ENCODE measurements at regions not wholly inside any gene's neighbourhood (a gene's known extent, or its start where the extent isn't known, plus 50 kb on each side); places are given as distances from the start of the nearest gene placed in this dataset.

- Histone ChIP-seq H3K27ac (ENCODE audit: insufficient read depth, low read length) (no peak overlapping the region), H3K27me3 (ENCODE audit: control insufficient read depth, insufficient read depth, low read length) (no peaks in the 10 kb centered on the region), H3K4me1 (ENCODE audit: control insufficient read depth, extremely low read depth, insufficient read depth, low read length) (peaks cover 3% of the 10 kb centered on the region), H3K9ac (ENCODE audit: insufficient read depth, low read length) (no peak overlapping the region), H3K36me3 (ENCODE audit: control insufficient read depth, insufficient read depth, low read length) (no peaks in the 10 kb centered on the region), H3K4me2 (ENCODE audit: extremely low read depth, insufficient read depth, low read length) (no peak overlapping the region), H3K9me3 (ENCODE audit: control insufficient read depth, insufficient read depth, low read depth, low read length) (no peaks in the 10 kb centered on the region), H2AFZ (ENCODE audit: low read length) (no peak overlapping the region), H4K20me1 (ENCODE audit: control insufficient read depth, extremely low read depth, insufficient read depth, low read length) (no peaks in the 10 kb centered on the region), H3K79me2 (ENCODE audit: control insufficient read depth, insufficient read depth, low read length) (no peaks in the 10 kb centered on the region), H3K4me3 (replicated peaks in 1 of 4; ENCODE audit: control extremely low read depth in 1 of 4, insufficient read depth in 1 of 4, low read depth in 3 of 4, low read length in 4 of 4) (no peak overlapping the region)
- TF ChIP-seq CTCF (conservative IDR thresholded peaks at IDR 0.05 in 1 of 2, IDR thresholded peaks at IDR 0.05 in 1 of 2; ENCODE audit: low read depth in 1 of 2, low read length in 2 of 2) (no peak), EZH2 (IDR thresholded peaks at IDR 0.05; ENCODE audit: low read length, missing control alignments) (no peak)
- no peak for DNase-seq (ENCODE audit: low read depth in 2 of 2)
Observed at GRCh38 chr18:11247381-11247970, 98.1 kb upstream of the PIEZO2 start.

DNA sequence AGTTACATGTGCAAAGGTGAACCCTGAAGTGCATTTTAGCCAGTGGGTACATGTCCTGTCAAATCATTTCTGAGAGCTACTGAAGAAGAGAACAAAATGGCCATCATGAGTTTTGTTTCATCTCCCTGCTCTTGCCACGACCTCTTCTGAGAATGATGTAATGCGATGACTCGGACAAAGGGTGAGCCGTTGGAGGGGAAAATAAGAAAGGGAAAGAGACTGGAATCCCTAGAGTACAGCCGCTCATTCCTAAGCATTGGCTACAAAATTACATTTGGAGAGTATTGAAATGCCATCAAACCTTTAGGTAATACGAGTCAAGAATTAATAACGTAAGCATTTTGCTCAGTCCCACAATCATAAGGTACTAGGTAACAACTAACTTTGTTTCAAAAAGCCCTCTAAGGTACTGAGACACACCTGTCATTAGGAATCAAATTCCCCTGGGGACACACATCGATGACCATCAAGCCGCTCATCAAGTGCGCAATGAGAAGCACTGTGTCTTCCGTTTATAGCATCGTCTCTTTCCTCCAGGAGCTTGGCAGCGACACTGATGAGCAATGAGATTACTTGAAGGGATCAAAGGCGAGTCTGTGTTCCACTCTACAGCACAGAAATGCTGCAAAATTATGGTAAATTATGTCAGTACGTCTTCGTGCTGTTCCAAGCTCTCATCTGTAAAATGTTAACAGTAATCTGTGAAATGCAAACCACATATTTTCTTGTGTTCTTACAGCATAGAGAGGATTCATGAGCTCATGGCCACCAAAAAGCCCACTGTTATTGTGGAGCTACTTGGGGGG lies 97.3 kb upstream of the PIEZO2 start:
- TF ChIP-seq EZH2 (IDR thresholded peaks at IDR 0.05; ENCODE audit: low read length, missing control alignments) = no peak
- no peak for TF ChIP-seq CTCF (conservative IDR thresholded peaks at IDR 0.05 in 1 of 2, IDR thresholded peaks at IDR 0.05 in 1 of 2; ENCODE audit: low read depth in 1 of 2, low read length in 2 of 2)
- Histone ChIP-seq H3K9me3 (ENCODE audit: control insufficient read depth, insufficient read depth, low read depth, low read length) (no peaks in the 10 kb centered on the region), H4K20me1 (ENCODE audit: control insufficient read depth, extremely low read depth, insufficient read depth, low read length) (no peaks in the 10 kb centered on the region), H2AFZ (ENCODE audit: low read length) (no peak overlapping the region), H3K4me3 (replicated peaks in 1 of 4; ENCODE audit: control extremely low read depth in 1 of 4, insufficient read depth in 1 of 4, low read depth in 3 of 4, low read length in 4 of 4) (no peak overlapping the region), H3K27me3 (ENCODE audit: control insufficient read depth, insufficient read depth, low read length) (no peaks in the 10 kb centered on the region), H3K36me3 (ENCODE audit: control insufficient read depth, insufficient read depth, low read length) (no peaks in the 10 kb centered on the region), H3K4me2 (ENCODE audit: extremely low read depth, insufficient read depth, low read length) (no peak overlapping the region), H3K9ac (ENCODE audit: insufficient read depth, low read length) (no peak overlapping the region), H3K4me1 (ENCODE audit: control insufficient read depth, extremely low read depth, insufficient read depth, low read length) (peaks cover 3% of the 10 kb centered on the region), H3K79me2 (ENCODE audit: control insufficient read depth, insufficient read depth, low read length) (no peaks in the 10 kb centered on the region), H3K27ac (ENCODE audit: insufficient read depth, low read length) (no peak overlapping the region)
- peak in 1 of 2 donors; percentile 33 for DNase-seq (ENCODE audit: low read depth in 2 of 2)

DNA sequence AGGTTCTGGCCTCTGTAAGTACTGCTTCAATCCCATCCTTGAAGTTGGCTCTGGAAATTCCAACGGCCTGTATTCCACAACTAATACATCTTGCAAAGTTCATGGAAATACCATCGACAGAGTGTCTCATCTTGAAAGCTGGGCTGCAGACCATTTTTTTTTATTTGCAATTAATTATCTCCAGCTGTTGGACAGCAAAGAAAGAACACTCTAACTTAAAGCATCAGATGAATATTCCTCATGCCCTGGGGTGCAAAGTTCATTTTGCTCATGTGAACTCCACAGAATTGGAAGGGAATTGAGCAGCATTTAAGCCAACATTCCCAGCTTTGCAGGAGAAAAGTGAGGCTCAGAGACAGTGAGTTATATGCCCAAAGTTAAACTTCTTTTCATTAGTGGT lies 96.5 kb upstream of the PIEZO2 start:
- H3K9me3 ChIP-seq (ENCODE audit: control insufficient read depth, insufficient read depth, low read depth, low read length) = no peaks in the 10 kb centered on the region
- H2AFZ ChIP-seq (ENCODE audit: low read length) = no peak overlapping the region
- no peak overlapping the region for H3K4me3 ChIP-seq (replicated peaks in 1 of 4; ENCODE audit: control extremely low read depth in 1 of 4, insufficient read depth in 1 of 4, low read depth in 3 of 4, low read length in 4 of 4)
- no peak for TF ChIP-seq CTCF (conservative IDR thresholded peaks at IDR 0.05 in 1 of 2, IDR thresholded peaks at IDR 0.05 in 1 of 2; ENCODE audit: low read depth in 1 of 2, low read length in 2 of 2)
- TF ChIP-seq EZH2 (IDR thresholded peaks at IDR 0.05; ENCODE audit: low read length, missing control alignments) = no peak
- H3K4me2 ChIP-seq (ENCODE audit: extremely low read depth, insufficient read depth, low read length) = no peak overlapping the region
- H3K27ac ChIP-seq (ENCODE audit: insufficient read depth, low read length) = no peak overlapping the region
- H3K4me1 ChIP-seq (ENCODE audit: control insufficient read depth, extremely low read depth, insufficient read depth, low read length) = peaks cover 3% of the 10 kb centered on the region
- no peaks in the 10 kb centered on the region for H3K27me3 ChIP-seq (ENCODE audit: control insufficient read depth, insufficient read depth, low read length)
- H3K9ac ChIP-seq (ENCODE audit: insufficient read depth, low read length) = no peak overlapping the region
- H3K36me3 ChIP-seq (ENCODE audit: control insufficient read depth, insufficient read depth, low read length) = no peaks in the 10 kb centered on the region
- H4K20me1 ChIP-seq (ENCODE audit: control insufficient read depth, extremely low read depth, insufficient read depth, low read length) = no peaks in the 10 kb centered on the region
- peak in 1 of 2 donors; percentile 36 for DNase-seq (ENCODE audit: low read depth in 2 of 2)
- no peaks in the 10 kb centered on the region for H3K79me2 ChIP-seq (ENCODE audit: control insufficient read depth, insufficient read depth, low read length)
